Ishikawa (cell line): ENCODE measurements at regions not wholly inside any gene's neighbourhood (a gene's known extent, or its start where the extent isn't known, plus 50 kb on each side); places are given as distances from the start of the nearest gene placed in this dataset.

Experiments
- CEBPB ChIP-seq: IDR thresholded peaks from 2 replicates; pipeline ENCODE4 v1.6.1; 2012
- CREB1 ChIP-seq: IDR thresholded peaks from 2 replicates; pipeline ENCODE4 v1.6.1; 2012; ENCODE audit warnings: low read depth
- EGR1 ChIP-seq: IDR thresholded peaks from 2 replicates; pipeline ENCODE4 v1.6.1; 2012
- EP300 ChIP-seq: IDR thresholded peaks from 2 replicates; pipeline ENCODE4 v1.6.1; 2012; ENCODE audit warnings: borderline replicate concordance
- FOXM1 ChIP-seq: IDR thresholded peaks from 2 replicates; pipeline ENCODE4 v1.6.1; 2012; ENCODE audit warnings: low read depth, borderline replicate concordance
- MAX ChIP-seq: IDR thresholded peaks from 2 replicates; pipeline ENCODE4 v1.6.1; 2012
- NFIC ChIP-seq: IDR thresholded peaks from 2 replicates; pipeline ENCODE4 v1.6.1; 2012
- RAD21 ChIP-seq: IDR thresholded peaks from 2 replicates; pipeline ENCODE4 v1.6.1; 2012; ENCODE audit warnings: low read depth
- REST ChIP-seq: IDR thresholded peaks from 2 replicates; pipeline ENCODE4 v1.6.1; 2012; ENCODE audit warnings: low read depth, mild to moderate bottlenecking
- TAF1 ChIP-seq: IDR thresholded peaks from 2 replicates; pipeline ENCODE4 v1.6.1; 2012; ENCODE audit warnings: low read depth, mild to moderate bottlenecking
- TCF12 ChIP-seq: IDR thresholded peaks from 2 replicates; pipeline ENCODE4 v1.6.1; 2012; ENCODE audit warnings: low read depth
- TEAD4 ChIP-seq: IDR thresholded peaks from 2 replicates; pipeline ENCODE4 v1.6.1; 2012
- USF1 ChIP-seq: IDR thresholded peaks from 2 replicates; pipeline ENCODE4 v1.6.1; 2012
- YY1 ChIP-seq: IDR thresholded peaks from 2 replicates; pipeline ENCODE4 v1.6.1; 2012; ENCODE audit warnings: low read depth
- ZBTB7A ChIP-seq: IDR thresholded peaks from 2 replicates; pipeline ENCODE4 v1.6.1; 2012; ENCODE audit warnings: low read depth

GRCh38 chrX:16416588-16416987, 233.4 kb upstream of the S100G start:
- TF ChIP-seq CREB1 (no peak), USF1 (no peak), ZBTB7A (no peak), EP300 (no peak), EGR1 (no peak), NFIC (no peak), FOXM1 (no peak), CEBPB (no peak), RAD21 (no peak), TCF12 (no peak), YY1 (no peak), REST (no peak), MAX (no peak)

- TF ChIP-seq CEBPB, result no peak
These were observed 231.3 kb upstream of the S100G start for GRCh38 chrX:16418650-16419049.

GRCh38 chrX:16427668-16428067, 222.3 kb upstream of the S100G start:
- TF ChIP-seq TAF1 (no peak), CEBPB (no peak), TEAD4 (no peak), CREB1 (no peak), FOXM1 (no peak), EGR1 (no peak), EP300 (no peak), TCF12 (no peak), ZBTB7A (no peak), MAX (no peak)

- TF ChIP-seq CEBPB, result no peak
- TF ChIP-seq TEAD4, result no peak
- no peak for TF ChIP-seq CREB1
- no peak for TF ChIP-seq EP300
- no peak for TF ChIP-seq REST
- no peak for TF ChIP-seq RAD21
- no peak for TF ChIP-seq YY1
- no peak for TF ChIP-seq USF1
- TF ChIP-seq ZBTB7A, result no peak
- no peak for TF ChIP-seq NFIC
- no peak for TF ChIP-seq TCF12
- TF ChIP-seq TAF1, result no peak
- TF ChIP-seq EGR1, result no peak
- TF ChIP-seq FOXM1, result no peak
- no peak for TF ChIP-seq MAX
These were observed 220.6 kb upstream of the S100G start for GRCh38 chrX:16429406-16429805.

GRCh38 chrX:16431266-16431665, 218.7 kb upstream of the S100G start:
- TF ChIP-seq MAX, result no peak
- TF ChIP-seq EGR1, result no peak
- TF ChIP-seq RAD21, result no peak
- no peak for TF ChIP-seq TEAD4
- no peak for TF ChIP-seq YY1
- no peak for TF ChIP-seq EP300
- TF ChIP-seq CREB1, result no peak

- TF ChIP-seq TAF1 (no peak), FOXM1 (no peak), NFIC (no peak), MAX (no peak), EP300 (no peak), ZBTB7A (no peak), USF1 (no peak), REST (no peak), CEBPB (no peak), TEAD4 (no peak), TCF12 (no peak), CREB1 (no peak), YY1 (no peak), RAD21 (no peak), EGR1 (no peak)
These were observed 216.9 kb upstream of the S100G start for GRCh38 chrX:16433021-16433420.
